BJ (cell line): ENCODE measurements at regions not wholly inside any gene's neighbourhood (a gene's known extent, or its start where the extent isn't known, plus 50 kb on each side); places are given as distances from the start of the nearest gene placed in this dataset.
A peak's percentile ranks its signal among the peaks of the same experiment; 100 is the strongest.

Source experiments
- CTCF ChIA-PET: fragments of 350-600 bp; formaldehyde crosslinking; extraction: SDS; loops from one replicate; lab custom pipeline; 2021; ENCODE audit warnings: antibody characterized with exemption, inconsistent platforms; lab: Yijun Ruan, JAX
- POLR2A ChIA-PET: fragments of 300-600 bp; sonication (Branson Sonifier 250); formaldehyde crosslinking; extraction: SDS; loops from one replicate; lab custom pipeline; 2021; ENCODE audit warnings: antibody characterized with exemption; lab: Charles Lee
- DNase-seq: peaks from one replicate; pipeline ENCODE4 v3.0.0-alpha.2; 2011; ENCODE audit warnings: low read depth
- H3K27me3 ChIP-seq: 2 replicates; pipeline ENCODE4 v1.6.0; 2011; ENCODE audit warnings: low read length; ENCODE audit not compliant: control insufficient read depth, insufficient read depth
- H3K36me3 ChIP-seq: 2 replicates; pipeline ENCODE4 v1.5.1; 2011; ENCODE audit warnings: low read length; ENCODE audit not compliant: control insufficient read depth, insufficient read depth
- H3K4me3 ChIP-seq: 2 replicates; pipeline ENCODE4 v1.5.1; 2011; ENCODE audit warnings: low read depth, mild to moderate bottlenecking, control low read depth, low read length
- TF ChIP-seq, protein P1 (sequence below): IDR thresholded peaks from 2 replicates; pipeline ENCODE4 v1.5.1; 2011; ENCODE audit warnings: low read depth, mild to moderate bottlenecking, control low read depth, inconsistent platforms, low read length, moderate library complexity; ENCODE audit not compliant: insufficient read depth

DNA sequence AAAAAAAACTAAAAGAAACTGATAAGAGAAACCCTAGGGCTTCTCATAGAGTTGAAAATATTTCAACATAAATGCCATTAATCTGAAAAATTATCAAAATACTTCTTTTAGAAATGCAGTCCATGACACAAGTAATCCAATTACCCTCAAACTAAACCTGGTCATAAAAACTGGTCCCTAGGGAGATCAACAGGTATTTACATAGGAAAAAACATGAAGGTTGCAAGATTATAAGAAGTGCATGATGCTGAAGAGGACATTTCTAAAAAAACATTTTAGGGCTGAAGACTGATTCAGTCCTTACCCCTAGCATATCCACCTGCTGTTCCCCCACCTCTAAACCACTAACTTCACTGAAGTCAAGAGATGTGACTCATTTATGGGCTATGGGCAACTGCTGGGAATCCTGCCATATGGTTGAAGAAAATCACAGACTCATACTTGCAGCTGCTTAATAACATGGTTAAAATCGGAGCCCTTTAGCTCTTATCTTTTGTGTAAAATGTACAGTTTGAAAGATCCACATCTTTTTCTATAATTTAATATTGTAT lies 131.0 kb upstream of the RUNX1 start:
- H3K27me3 ChIP-seq = no peaks in the 10 kb centered on the region
- no peak overlapping the region for H3K4me3 ChIP-seq
- H3K36me3 ChIP-seq = no peaks in the 10 kb centered on the region
- CTCF ChIA-PET = interaction anchor here (1.7 kb wide), 1 partner anchor 9 kb away, joined by 7 read pairs; no protein-coding TSS in a partner anchor
- POLR2A ChIA-PET = interaction anchor here (0.6 kb wide), 1 partner anchor 294 kb away, joined by 3 read pairs; no protein-coding TSS in a partner anchor
- peak; percentile 39 for DNase-seq
- TF ChIP-seq, protein P1, sequence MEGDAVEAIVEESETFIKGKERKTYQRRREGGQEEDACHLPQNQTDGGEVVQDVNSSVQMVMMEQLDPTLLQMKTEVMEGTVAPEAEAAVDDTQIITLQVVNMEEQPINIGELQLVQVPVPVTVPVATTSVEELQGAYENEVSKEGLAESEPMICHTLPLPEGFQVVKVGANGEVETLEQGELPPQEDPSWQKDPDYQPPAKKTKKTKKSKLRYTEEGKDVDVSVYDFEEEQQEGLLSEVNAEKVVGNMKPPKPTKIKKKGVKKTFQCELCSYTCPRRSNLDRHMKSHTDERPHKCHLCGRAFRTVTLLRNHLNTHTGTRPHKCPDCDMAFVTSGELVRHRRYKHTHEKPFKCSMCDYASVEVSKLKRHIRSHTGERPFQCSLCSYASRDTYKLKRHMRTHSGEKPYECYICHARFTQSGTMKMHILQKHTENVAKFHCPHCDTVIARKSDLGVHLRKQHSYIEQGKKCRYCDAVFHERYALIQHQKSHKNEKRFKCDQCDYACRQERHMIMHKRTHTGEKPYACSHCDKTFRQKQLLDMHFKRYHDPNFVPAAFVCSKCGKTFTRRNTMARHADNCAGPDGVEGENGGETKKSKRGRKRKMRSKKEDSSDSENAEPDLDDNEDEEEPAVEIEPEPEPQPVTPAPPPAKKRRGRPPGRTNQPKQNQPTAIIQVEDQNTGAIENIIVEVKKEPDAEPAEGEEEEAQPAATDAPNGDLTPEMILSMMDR = no peak

DNA sequence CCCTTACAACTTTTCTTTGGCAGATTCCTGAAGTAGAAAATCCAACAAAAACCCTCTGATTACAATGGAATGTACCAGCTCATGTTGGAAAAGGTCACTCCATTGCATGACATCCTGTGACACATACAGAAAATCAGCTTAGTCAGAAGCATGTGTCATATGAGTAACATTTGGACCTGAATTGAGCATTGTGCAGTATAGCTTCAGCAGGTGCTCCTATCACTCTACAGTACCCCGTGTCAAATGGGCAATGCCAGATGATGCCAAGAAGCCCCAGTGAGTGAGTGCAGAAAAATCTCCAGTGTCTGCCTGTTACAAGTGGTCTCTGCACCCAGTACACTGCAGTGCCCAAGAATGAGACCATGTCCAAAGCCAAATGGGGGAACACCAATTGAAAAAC lies 129.7 kb upstream of the RUNX1 start:
- ChIA-PET POLR2A (no interaction called here), CTCF (interaction anchor here (1.1 kb wide), 1 partner anchor 12 kb away, joined by 3 read pairs; no protein-coding TSS in a partner anchor)
- H3K36me3 ChIP-seq = no peaks in the 10 kb centered on the region
- DNase-seq = no peak
- TF ChIP-seq, protein P1 = no peak
- H3K4me3 ChIP-seq = no peak overlapping the region
- no peaks in the 10 kb centered on the region for H3K27me3 ChIP-seq

DNA sequence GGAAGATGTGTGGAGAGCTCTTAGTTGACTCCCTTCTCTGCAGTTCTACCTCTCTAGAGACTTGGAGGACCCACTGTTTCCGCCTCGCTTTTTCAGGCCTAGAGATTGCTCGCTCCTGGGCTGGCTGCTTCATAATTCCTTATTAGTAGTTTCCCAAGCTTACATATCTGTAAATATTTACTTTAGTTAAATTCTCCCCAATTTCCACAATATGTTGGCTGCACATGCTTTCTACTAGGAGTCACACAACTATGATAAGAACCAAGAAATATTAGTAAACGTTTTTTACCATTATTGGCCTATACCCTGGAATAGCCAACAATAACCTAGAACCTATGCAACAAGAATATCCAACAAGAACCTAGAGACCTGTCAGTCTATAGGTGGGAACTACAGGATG lies 129.0 kb upstream of the RUNX1 start:
- ChIA-PET CTCF (interaction anchor here (0.6 to 1.1 kb wide), 2 partner anchors 11 to 19 kb away, joined by 3 read pairs; no protein-coding TSS in a partner anchor), POLR2A (no interaction called here)
- Histone ChIP-seq H3K36me3 (no peaks in the 10 kb centered on the region), H3K4me3 (no peak overlapping the region), H3K27me3 (no peaks in the 10 kb centered on the region)
- no peak for DNase-seq
- TF ChIP-seq, protein P1 = no peak

DNA sequence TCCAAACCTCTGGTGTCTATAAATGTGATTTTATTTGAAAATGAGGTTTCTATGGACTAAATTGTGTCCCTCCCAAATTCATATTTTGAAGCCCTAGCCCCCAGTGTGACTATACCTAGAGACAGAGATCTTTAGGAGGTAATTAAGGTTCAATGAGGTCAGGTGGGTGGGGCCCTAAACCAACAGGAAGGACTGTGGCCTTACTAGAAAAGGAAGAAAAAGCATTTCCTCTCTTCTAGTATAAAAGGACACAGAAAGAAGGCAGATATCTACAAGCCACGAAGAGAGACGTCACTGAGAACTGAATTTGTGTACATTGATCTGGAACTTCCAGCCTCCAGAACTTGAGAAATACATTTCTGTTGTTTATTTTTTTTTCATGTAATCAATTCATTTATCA lies 123.1 kb upstream of the RUNX1 start:
- H3K36me3 ChIP-seq = no peaks in the 10 kb centered on the region
- POLR2A ChIA-PET = no interaction called here
- CTCF ChIA-PET = interaction anchor here (2.0 kb wide), 1 partner anchor 8 kb away, joined by 7 read pairs; no protein-coding TSS in a partner anchor
- no peak for DNase-seq
- H3K4me3 ChIP-seq = no peak overlapping the region
- no peaks in the 10 kb centered on the region for H3K27me3 ChIP-seq
- TF ChIP-seq, protein P1 = no peak

- no peak for DNase-seq
- TF ChIP-seq, protein P1 = no peak
- ChIA-PET POLR2A (no interaction called here), CTCF (interaction anchor here (0.9 to 2.0 kb wide), 2 partner anchors 9 to 31 kb away, joined by 3 to 7 read pairs; no protein-coding TSS in a partner anchor)
- Histone ChIP-seq H3K27me3 (no peaks in the 10 kb centered on the region), H3K36me3 (no peaks in the 10 kb centered on the region), H3K4me3 (no peak overlapping the region)
Measured at GRCh38 chr21:35171385-35171784, 122.3 kb upstream of the RUNX1 start.
